ENCODE measurements at regions not wholly inside any gene's neighbourhood (a gene's known extent, or its start where the extent isn't known, plus 50 kb on each side); places are given as distances from the start of the nearest gene placed in this dataset.

GRCh38 chr5:102691434-102691833 lies 63.7 kb upstream of the PAM start:
- Histone ChIP-seq H3K9me3 (ENCODE audit: low read length) (no peaks in the 10 kb centered on the region), H3K4me2 (ENCODE audit: low read length) (peak overlapping the region; percentile 22), H3K9ac (ENCODE audit: low read length) (no peak overlapping the region), H3K36me3 (ENCODE audit: insufficient read depth, low read length) (no peaks in the 10 kb centered on the region), H3K27ac (ENCODE audit: low read length) (no peak overlapping the region), H3K4me3 (ENCODE audit: low read length) (no peak overlapping the region), H3K79me2 (replicated peaks; ENCODE audit: insufficient read depth, low read length) (no peaks in the 10 kb centered on the region), H4K20me1 (ENCODE audit: insufficient read depth) (no peaks in the 10 kb centered on the region), H2AFZ (ENCODE audit: low read depth, low read length) (no peak overlapping the region), H3K9me2 (ENCODE audit: insufficient read depth, low read length) (no peaks in the 10 kb centered on the region), H3K27me3 (ENCODE audit: insufficient read depth, low read depth, low read length) (no peaks in the 10 kb centered on the region), H3F3A (ENCODE audit: insufficient read depth, low read length, poor library complexity, severe bottlenecking) (no peaks in the 10 kb centered on the region)
- TF ChIP-seq SMC3 (conservative IDR thresholded peaks at IDR 0.05; ENCODE audit: poor library complexity): no peak
- no peak for TF ChIP-seq REST (IDR thresholded peaks at IDR 0.05; ENCODE audit: borderline replicate concordance)
- TF ChIP-seq MXI1 (conservative IDR thresholded peaks at IDR 0.05; ENCODE audit: poor library complexity, severe bottlenecking): no peak
- TF ChIP-seq TAF1 (IDR thresholded peaks at IDR 0.05; ENCODE audit: low read depth): no peak
- TF ChIP-seq EP300 (conservative IDR thresholded peaks at IDR 0.05; ENCODE audit: poor library complexity, severe bottlenecking): no peak
- no peak for TF ChIP-seq CTCF (IDR thresholded peaks at IDR 0.05; ENCODE audit: poor library complexity, severe bottlenecking)
- no peak for TF ChIP-seq RAD21 (conservative IDR thresholded peaks at IDR 0.05)
- no peak for TF ChIP-seq POLR2AphosphoS5 (IDR thresholded peaks at IDR 0.05)
- no peak for TF ChIP-seq EZH2 (IDR thresholded peaks at IDR 0.05; ENCODE audit: borderline replicate concordance, insufficient read depth, low read length, poor library complexity, severe bottlenecking)

GRCh38 chr5:102700120-102700831 lies 54.8 kb upstream of the PAM start:
- Histone ChIP-seq H3K9me2 (ENCODE audit: insufficient read depth, low read length) (no peaks in the 10 kb centered on the region), H3F3A (ENCODE audit: insufficient read depth, low read length, poor library complexity, severe bottlenecking) (no peaks in the 10 kb centered on the region), H2AFZ (ENCODE audit: low read depth, low read length) (no peak overlapping the region), H3K9me3 (ENCODE audit: low read length) (no peaks in the 10 kb centered on the region), H3K9ac (ENCODE audit: low read length) (no peak overlapping the region), H3K36me3 (ENCODE audit: insufficient read depth, low read length) (no peaks in the 10 kb centered on the region), H3K4me2 (ENCODE audit: low read length) (no peak overlapping the region), H3K27me3 (ENCODE audit: insufficient read depth, low read depth, low read length) (no peaks in the 10 kb centered on the region), H4K20me1 (ENCODE audit: insufficient read depth) (no peaks in the 10 kb centered on the region), H3K79me2 (replicated peaks; ENCODE audit: insufficient read depth, low read length) (no peaks in the 10 kb centered on the region), H3K4me3 (ENCODE audit: low read length) (no peak overlapping the region), H3K27ac (ENCODE audit: low read length) (no peak overlapping the region)
- TF ChIP-seq MXI1 (conservative IDR thresholded peaks at IDR 0.05; ENCODE audit: poor library complexity, severe bottlenecking) (no peak), TAF1 (IDR thresholded peaks at IDR 0.05; ENCODE audit: low read depth) (no peak), RAD21 (conservative IDR thresholded peaks at IDR 0.05) (no peak), REST (IDR thresholded peaks at IDR 0.05; ENCODE audit: borderline replicate concordance) (no peak), CTCF (IDR thresholded peaks at IDR 0.05; ENCODE audit: poor library complexity, severe bottlenecking) (no peak), EP300 (conservative IDR thresholded peaks at IDR 0.05; ENCODE audit: poor library complexity, severe bottlenecking) (no peak), POLR2AphosphoS5 (IDR thresholded peaks at IDR 0.05) (no peak), EZH2 (IDR thresholded peaks at IDR 0.05; ENCODE audit: borderline replicate concordance, insufficient read depth, low read length, poor library complexity, severe bottlenecking) (no peak), SMC3 (conservative IDR thresholded peaks at IDR 0.05; ENCODE audit: poor library complexity) (no peak)
